Upper lobe of left lung (tissue), 6 donors: ENCODE measurements at regions not wholly inside any gene's neighbourhood (a gene's known extent, or its start where the extent isn't known, plus 50 kb on each side); places are given as distances from the start of the nearest gene placed in this dataset.

Experiments used
- ATAC-seq, 2 donors: fragments of 200-7000 bp; cut with Tn5 transposase; one replicate each; pipeline ENCODE4 v1.9.1; 2022; ENCODE audit warnings: mild to moderate bottlenecking in 2 of 2, moderate library complexity in 2 of 2; ENCODE audit not compliant: low FRiP score in 2 of 2
- DNase-seq, 2 donors: peaks; one replicate each; pipeline ENCODE4 v3.0.0-alpha.2; 2019 to 2020
- H3K27ac ChIP-seq, 4 donors: fragments of 200-600 bp; sonication (generic); one replicate each; pipeline ENCODE4 v1.5.1; 2016 to 2019
- H3K27me3 ChIP-seq, 4 donors: fragments of 200-600 bp; sonication (generic); one replicate each; pipeline ENCODE4 v1.5.1; 2017 to 2019
- H3K36me3 ChIP-seq, 4 donors: fragments of 200-600 bp; sonication (generic); one replicate each; pipeline ENCODE4 v1.5.1; 2016 to 2019
- H3K4me1 ChIP-seq, 4 donors: fragments of 200-600 bp; sonication (generic); one replicate each; pipeline ENCODE4 v1.5.1; 2018 to 2019
- H3K4me3 ChIP-seq, 4 donors: fragments of 200-600 bp; sonication (generic); one replicate each; pipeline ENCODE4 v1.5.1; 2017 to 2019; ENCODE audit warnings: mild to moderate bottlenecking in 2 of 4, moderate library complexity in 1 of 4
- H3K9me3 ChIP-seq, 4 donors: fragments of 200-600 bp; sonication (generic); one replicate each; pipeline ENCODE4 v1.5.1; 2018 to 2019
- CTCF ChIP-seq, 6 experiments: fragments of 450-650 bp in 4 of 6; fragments of 200-600 bp in 2 of 6; sonication (generic) in 2 of 6; IDR thresholded peaks; one replicate each; pipeline ENCODE4 v1.5.1; 2016 to 2019; ENCODE audit warnings: antibody characterized with exemption in 6 of 6
- EP300 ChIP-seq, 4 donors: sonication (generic); formaldehyde crosslinking; IDR thresholded peaks; one replicate each; pipeline ENCODE4 v1.5.1; 2017; ENCODE audit warnings: antibody characterized with exemption in 4 of 4, control low read depth in 2 of 4
- POLR2A ChIP-seq, 4 donors: fragments of 450-650 bp; IDR thresholded peaks; one replicate each; pipeline ENCODE4 v1.5.1; 2016 to 2017; ENCODE audit warnings: antibody characterized with exemption in 4 of 4, mild to moderate bottlenecking in 2 of 4
- POLR2AphosphoS5 ChIP-seq, 2 donors: sonication (generic); formaldehyde crosslinking; IDR thresholded peaks; one replicate each; pipeline ENCODE4 v1.5.1; 2017; ENCODE audit warnings: antibody characterized with exemption in 2 of 2
- WGBS, 2 donors: methylation state at CpG; one replicate each; pipeline ENCODE4 v1.1.5; 2017 to 2018; 5-methylcytosine and 5-hydroxymethylcytosine counted together
- donor health status: DM: no; HTN: no; CAD: no; lungs with moderate emphysema.
- donor health status: DM: no; HTN: yes; CAD: no; lungs with severe emphysema.

DNA sequence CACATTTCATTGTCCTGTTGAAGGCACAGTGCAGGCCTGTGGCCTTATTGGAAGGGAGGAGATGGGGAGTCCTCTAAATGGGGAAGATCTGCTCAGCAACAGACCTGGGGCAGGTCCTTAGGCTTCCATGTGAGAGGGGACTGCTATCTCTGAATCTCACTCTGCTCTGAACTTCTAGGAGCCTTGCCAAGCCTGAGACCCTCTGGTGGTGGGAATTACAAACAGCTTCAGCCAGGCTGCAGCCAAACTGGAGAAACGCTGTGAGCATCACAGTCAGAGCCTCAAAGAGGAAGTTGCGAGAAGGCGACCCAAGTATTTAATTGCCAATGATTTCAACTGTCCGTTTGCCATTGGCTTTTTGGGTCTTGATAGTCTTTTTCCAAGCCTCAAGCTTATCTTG is 66.8 kb upstream of the MC2R start:
- TF ChIP-seq POLR2AphosphoS5 (IDR thresholded peaks at IDR 0.05) (no peak), EP300 (IDR thresholded peaks at IDR 0.05) (no peak), POLR2A (IDR thresholded peaks at IDR 0.05) (no peak), CTCF (IDR thresholded peaks at IDR 0.05) (no peak)
- 49 to 51% methylated on average over 4 of the region's 4 CpGs for WGBS, 2 donors
- DNase-seq (no peak), ATAC-seq (no peak)
- Histone ChIP-seq H3K27ac (no peak overlapping the region), H3K4me1 (no peaks in the 10 kb centered on the region), H3K36me3 (no peaks in the 10 kb centered on the region), H3K27me3 (no peaks in the 10 kb centered on the region), H3K4me3 (no peak overlapping the region), H3K9me3 (no peaks in the 10 kb centered on the region)

DNA sequence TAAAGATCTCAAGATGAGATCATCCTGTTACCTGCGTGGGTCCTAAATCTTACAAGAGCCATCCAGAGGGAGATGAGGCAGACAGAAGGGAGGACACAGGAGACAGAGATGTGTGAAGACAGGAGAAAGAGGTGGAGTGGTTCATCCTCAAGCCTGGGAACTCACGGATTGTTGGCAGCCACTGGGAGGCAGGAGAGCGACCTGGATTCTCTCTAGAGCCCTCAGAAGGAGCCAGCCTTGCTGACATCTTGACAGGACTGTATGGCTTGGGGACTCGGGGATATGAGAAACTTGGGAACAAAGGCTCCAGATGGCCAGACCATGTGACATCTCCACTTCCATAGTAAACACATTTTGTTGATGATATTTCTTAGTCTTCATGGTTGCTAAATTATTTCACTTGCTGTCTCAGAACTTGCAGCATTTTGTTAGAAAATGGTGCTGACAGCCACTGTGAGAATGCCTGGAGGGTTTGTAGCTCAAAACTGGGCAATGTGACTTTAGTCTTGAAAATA is 57.8 kb upstream of the MC2R start:
- Histone ChIP-seq H3K27ac (no peak overlapping the region), H3K27me3 (no peaks in the 10 kb centered on the region), H3K4me3 (no peak overlapping the region), H3K9me3 (no peaks in the 10 kb centered on the region), H3K36me3 (no peaks in the 10 kb centered on the region), H3K4me1 (no peaks in the 10 kb centered on the region)
- DNase-seq (no peak), ATAC-seq (no peak)
- WGBS, 2 donors = 48 to 49% methylated on average over 4 of the region's 4 CpGs
- no peak for TF ChIP-seq POLR2A (IDR thresholded peaks at IDR 0.05)
- no peak for TF ChIP-seq EP300 (IDR thresholded peaks at IDR 0.05)
- no peak for TF ChIP-seq POLR2AphosphoS5 (IDR thresholded peaks at IDR 0.05)
- TF ChIP-seq CTCF (IDR thresholded peaks at IDR 0.05) = no peak
